K562 (cell line): ENCODE measurements at regions not wholly inside any gene's neighbourhood (a gene's known extent, or its start where the extent isn't known, plus 50 kb on each side); places are given as distances from the start of the nearest gene placed in this dataset.
A peak's percentile ranks its signal among the peaks of the same experiment; 100 is the strongest.

Experiments used
- ATAC-seq: fragments of 200-7000 bp; cut with Tn5 transposase; 3 replicates; pipeline ENCODE4 v1.9.1; 2020; ENCODE audit warnings: moderate library complexity
- BruUV-seq: library from RNA; stranded (reverse); fragments of 400-500 nt; replicated peaks from 2 replicates; lab custom pipeline; 2021; lab: Mats Ljungman, UMichigan
- CTCF ChIA-PET: fragments of 300-600 bp; formaldehyde crosslinking; extraction: SDS; loops from one replicate; lab custom pipeline; 2021; ENCODE audit warnings: low intra/inter-chr PET ratio; lab: Yijun Ruan, JAX
- POLR2A ChIA-PET: fragments of 300-600, 350-650 bp; sonication (Branson Sonifier 250); formaldehyde crosslinking; extraction: SDS; loops from one replicate; lab custom pipeline; 2021; ENCODE audit warnings: antibody characterized with exemption, inconsistent platforms; lab: Yijun Ruan, JAX
- DNase-seq, 4 experiments: peaks; one replicate each; pipeline versions ENCODE4 v3.0.0 to v3.0.0-alpha.2; 2011 to 2018; ENCODE audit warnings: low spot score in 3 of 4, mixed read lengths in 3 of 4; ENCODE audit errors: extremely low read depth in 1 of 4
- FAIRE-seq: peaks from 2 replicates; lab custom pipeline; 2011; peaks lifted over from hg19 to GRCh38; lab: Jason Lieb, UNC
- H2AFZ ChIP-seq: 2 replicates; pipeline ENCODE4 v1.6.0; 2011; ENCODE audit warnings: low read depth, low read length, control low read depth, inconsistent platforms
- H3K27ac ChIP-seq: fragments of 200-600 bp; 3 replicates; pipeline ENCODE4 v1.8.0; 2011; ENCODE audit warnings: low read depth, mild to moderate bottlenecking, control low read depth, inconsistent platforms, low read length, moderate library complexity, mixed read lengths; ENCODE audit errors: extremely low read depth
- H3K27me3 ChIP-seq, 2 experiments: fragments of 300-600 bp in 1 of 2; 2 replicates in 1 of 2; 3 replicates in 1 of 2; pipeline versions ENCODE4 v1.6.0 to v1.8.0; 2011; ENCODE audit warnings: inconsistent platforms in 2 of 2, low read length in 2 of 2, mild to moderate bottlenecking in 1 of 2, mixed read lengths in 1 of 2, moderate library complexity in 1 of 2; ENCODE audit not compliant: control insufficient read depth in 2 of 2, insufficient read depth in 2 of 2
- H3K36me3 ChIP-seq: fragments of 300-600 bp; 3 replicates; pipeline ENCODE4 v1.8.0; 2011; ENCODE audit warnings: mild to moderate bottlenecking, low read length, inconsistent platforms; ENCODE audit not compliant: control insufficient read depth, insufficient read depth
- H3K4me1 ChIP-seq, 2 experiments: fragments of 200-600 bp in 1 of 2; replicated peaks in 1 of 2; 2 replicates in 1 of 2; 3 replicates in 1 of 2; pipeline versions ENCODE4 v1.5.1 to v1.8.0; 2011; ENCODE audit warnings: inconsistent platforms in 2 of 2, low read length in 2 of 2, mild to moderate bottlenecking in 1 of 2, mixed read lengths in 1 of 2, moderate library complexity in 1 of 2; ENCODE audit not compliant: control insufficient read depth in 2 of 2, insufficient read depth in 2 of 2
- H3K4me2 ChIP-seq: 2 replicates; pipeline ENCODE4 v1.6.1; 2011; ENCODE audit warnings: low read length, control low read depth, inconsistent platforms, mixed read lengths; ENCODE audit not compliant: insufficient read depth
- H3K4me3 ChIP-seq: fragments of 200-600 bp; sonication (generic), shearing (Covaris generic); 2 replicates; pipeline ENCODE4 v1.5.1; 2016; ENCODE audit warnings: control low read depth, inconsistent platforms
- H3K79me2 ChIP-seq: fragments of 200-600 bp; 3 replicates; pipeline ENCODE4 v1.8.0; 2011; ENCODE audit warnings: low read length, inconsistent platforms; ENCODE audit not compliant: control insufficient read depth, insufficient read depth
- H3K9ac ChIP-seq, 2 experiments: 2 replicates each; pipeline versions ENCODE4 v1.6.0 to v1.6.1; 2011; ENCODE audit warnings: low read depth in 2 of 2, low read length in 2 of 2, control low read depth in 1 of 2, inconsistent platforms in 1 of 2, mild to moderate bottlenecking in 1 of 2, mixed read lengths in 1 of 2; ENCODE audit not compliant: insufficient read depth in 1 of 2
- H3K9me1 ChIP-seq: one replicate; pipeline ENCODE4 v1.6.0; 2011; ENCODE audit warnings: inconsistent platforms, mild to moderate bottlenecking, low read length, moderate library complexity; ENCODE audit not compliant: control insufficient read depth, insufficient read depth
- H3K9me3 ChIP-seq: replicated peaks from 2 replicates; pipeline ENCODE4 v1.5.1; 2011; ENCODE audit warnings: low read depth, low read length, inconsistent platforms; ENCODE audit not compliant: control insufficient read depth, insufficient read depth
- H4K20me1 ChIP-seq: replicated peaks from 2 replicates; pipeline ENCODE4 v1.6.1; 2011; ENCODE audit warnings: low read length, inconsistent platforms, mixed read lengths; ENCODE audit not compliant: control insufficient read depth, insufficient read depth
- CXXC5 ChIP-seq: fragments of 250-450 bp; sonication (Bioruptor Pico); IDR thresholded peaks from 2 replicates; pipeline ENCODE4 v1.8.0; 2022; ENCODE audit warnings: inconsistent platforms, mild to moderate bottlenecking, moderate library complexity
- E4F1 ChIP-seq: fragments of 250-450 bp; sonication (Bioruptor Pico); IDR thresholded peaks from 2 replicates; pipeline ENCODE4 v1.5.0; 2021; ENCODE audit warnings: mild to moderate bottlenecking, borderline replicate concordance
- ERF ChIP-seq: fragments of 450-650 bp; formaldehyde crosslinking; IDR thresholded peaks from 2 replicates; pipeline ENCODE4 v1.4.0; 2020; ENCODE audit warnings: mild to moderate bottlenecking, mixed read lengths
- HNRNPLL ChIP-seq: fragments of 200-400 bp; formaldehyde crosslinking; IDR thresholded peaks from 2 replicates; pipeline ENCODE4 v1.6.1; 2017; ENCODE audit warnings: low read length, low read depth, mild to moderate bottlenecking; ENCODE audit not compliant: poor library complexity, severe bottlenecking
- ILK ChIP-seq: fragments of 450-650 bp; IDR thresholded peaks from 2 replicates; pipeline ENCODE4 v1.6.1; 2016; ENCODE audit warnings: missing genetic modification characterization, low read depth, mild to moderate bottlenecking, missing compliant biosample characterization, moderate library complexity, borderline replicate concordance
- MAZ ChIP-seq, 2 experiments: fragments of 450-650 bp in 1 of 2; sonication (generic) in 1 of 2; formaldehyde crosslinking; IDR thresholded peaks in 1 of 2; conservative IDR thresholded peaks in 1 of 2; 2 replicates each; pipeline versions ENCODE4 v1.4.0 to v1.5.0; 2020; ENCODE audit warnings: mild to moderate bottlenecking in 1 of 2, missing genetic modification reagents in 1 of 2
- NEUROD1 ChIP-seq: fragments of 150-350 bp; IDR thresholded peaks from 2 replicates; pipeline ENCODE4 v1.6.1; 2014; ENCODE audit warnings: borderline replicate concordance, low read length, low read depth; ENCODE audit not compliant: partially characterized antibody
- NFIX ChIP-seq: fragments of 250-450 bp; sonication (Bioruptor Pico); IDR thresholded peaks from 2 replicates; pipeline ENCODE4 v1.4.0; 2020; ENCODE audit warnings: low read depth, mild to moderate bottlenecking, moderate library complexity
- NR3C1 ChIP-seq: sonication (generic); formaldehyde crosslinking; IDR thresholded peaks from 2 replicates; pipeline ENCODE4 v1.8.1; 2022; ENCODE audit warnings: missing genetic modification reagents
- RBM22 ChIP-seq: fragments of 200-400 bp; formaldehyde crosslinking; IDR thresholded peaks from 2 replicates; pipeline ENCODE4 v1.6.1; 2018; ENCODE audit warnings: low read length, low read depth; ENCODE audit not compliant: poor library complexity, severe bottlenecking
- RNF2 ChIP-seq: sonication (generic); IDR thresholded peaks from 2 replicates; pipeline ENCODE4 v1.6.1; 2016
- RUNX1 ChIP-seq: sonication (generic); IDR thresholded peaks from 2 replicates; pipeline ENCODE4 v1.6.1; 2016; ENCODE audit warnings: antibody characterized with exemption, low read depth
- SP1 ChIP-seq: sonication (generic); formaldehyde crosslinking; IDR thresholded peaks from 2 replicates; pipeline ENCODE4 v1.8.1; 2022; ENCODE audit warnings: mild to moderate bottlenecking, missing genetic modification reagents
- STAG1 ChIP-seq: sonication (generic); formaldehyde crosslinking; IDR thresholded peaks from 2 replicates; pipeline ENCODE4 v1.5.0; 2020; ENCODE audit warnings: missing genetic modification reagents, borderline replicate concordance
- ZBTB33 ChIP-seq: sonication (generic); formaldehyde crosslinking; IDR thresholded peaks from 2 replicates; pipeline ENCODE4 v1.8.1; 2023; ENCODE audit warnings: mild to moderate bottlenecking, missing genetic modification reagents
- ZBTB34 ChIP-seq: fragments of 250-450 bp; sonication (Bioruptor Pico); IDR thresholded peaks from 2 replicates; pipeline ENCODE4 v1.8.0; 2021; ENCODE audit warnings: mild to moderate bottlenecking, moderate library complexity
- ZNF75A ChIP-seq: fragments of 450-650 bp; formaldehyde crosslinking; IDR thresholded peaks from 2 replicates; pipeline ENCODE4 v1.4.0; 2020; ENCODE audit warnings: mild to moderate bottlenecking
- ZNF778 ChIP-seq: fragments of 450-650 bp; formaldehyde crosslinking; IDR thresholded peaks from 2 replicates; pipeline ENCODE4 v1.4.0; 2020; ENCODE audit warnings: mild to moderate bottlenecking, moderate library complexity
- WGBS: fragments of 100-300 bp; shearing (Covaris generic); methylation state at CpG from one replicate; pipeline ENCODE4 v1.1.6; 2016; ENCODE audit warnings: low coverage, mixed read lengths; ENCODE audit not compliant: insufficient coverage; ENCODE audit errors: missing lambda C conversion rate; 5-methylcytosine and 5-hydroxymethylcytosine counted together
- in situ Hi-C: fragments of 300-500 bp; cut with MboI; formaldehyde crosslinking; loops from 4 replicates; pipeline ENCODE4 v1.15.0; 2018; ENCODE audit warnings: inconsistent platforms, mixed read lengths
- intact Hi-C: fragments of 100-400 bp; cut with micrococcal nuclease; formaldehyde crosslinking; loops from 2 replicates; pipeline ENCODE4 v1.14.2; 2022

- no peaks in the 10 kb centered on the region for H3K9me3 ChIP-seq
- H3K9me1 ChIP-seq, result no peaks in the 10 kb centered on the region
- in situ Hi-C loops (no loop called here), intact Hi-C loops (no loop called here)
- no peak overlapping the region for H3K27ac ChIP-seq
- no peak overlapping the region for H3K4me3 ChIP-seq
- H4K20me1 ChIP-seq, result no peaks in the 10 kb centered on the region
- H2AFZ ChIP-seq, result no peak overlapping the region
- no TSS peak for BruUV-seq
- no peak for ATAC-seq
- WGBS, result 38% methylated on average over 4 of the region's 49 CpGs
- H3K9ac ChIP-seq, result no peak overlapping the region
- FAIRE-seq, result no peak
- H3K27me3 ChIP-seq, result no peaks in the 10 kb centered on the region
- CTCF ChIA-PET, result no interaction called here
- POLR2A ChIA-PET, result no interaction called here
- peak in 1 of 4 experiments; percentile 19 for DNase-seq
- H3K4me1 ChIP-seq, result no peaks in the 10 kb centered on the region
- H3K36me3 ChIP-seq, result no peaks in the 10 kb centered on the region
- H3K79me2 ChIP-seq, result no peaks in the 10 kb centered on the region
- no peak overlapping the region for H3K4me2 ChIP-seq
- TF ChIP-seq ZNF75A (CRISPR knock-in tag) (no peak), ILK (tag) (no peak), RUNX1 (no peak), E4F1 (CRISPR knock-in tag) (no peak), NFIX (CRISPR knock-in tag) (no peak), NR3C1 (CRISPR knock-in tag) (no peak), CXXC5 (CRISPR knock-in tag) (no peak), NEUROD1 (no peak), ZBTB33 (CRISPR knock-in tag) (peak; percentile 93), HNRNPLL (peak; percentile 23), RNF2 (no peak), ZBTB34 (CRISPR knock-in tag) (no peak), SP1 (CRISPR knock-in tag) (no peak), MAZ (CRISPR knock-in tag; conservative IDR thresholded peaks at IDR 0.05 in 1 of 2, IDR thresholded peaks at IDR 0.05 in 1 of 2) (peak in 1 of 2 experiments; percentile 56; a peak in 1 of 4 replicates), ERF (CRISPR knock-in tag) (no peak), ZNF778 (CRISPR knock-in tag) (no peak), RBM22 (no peak), STAG1 (no peak)
These were observed 879.0 kb upstream of the SLITRK5 start for GRCh38 chr13:86792153-86792651.
